HepG2 (cell line): ENCODE measurements at regions not wholly inside any gene's neighbourhood (a gene's known extent, or its start where the extent isn't known, plus 50 kb on each side); places are given as distances from the start of the nearest gene placed in this dataset.

ENCODE experiments used
- ATAC-seq: fragments of 200-7000 bp; cut with Tn5 transposase; 3 replicates; pipeline ENCODE4 v1.9.1; 2020; ENCODE audit warnings: mild to moderate bottlenecking, moderate library complexity
- BruUV-seq: library from RNA; stranded (reverse); fragments of 400-500 nt; replicated peaks from 2 replicates; lab custom pipeline; 2021; lab: Mats Ljungman, UMichigan
- CTCF ChIA-PET: fragments of 300-600 bp; formaldehyde crosslinking; extraction: SDS; loops from one replicate; lab custom pipeline; 2021; ENCODE audit warnings: low total read pairs, inconsistent platforms, low intra/inter-chr PET ratio; lab: Yijun Ruan, JAX
- POLR2A ChIA-PET: fragments of 350-600 bp; sonication (Branson Sonifier 250); formaldehyde crosslinking; loops from one replicate; lab custom pipeline; 2020; ENCODE audit warnings: antibody characterized with exemption, inconsistent platforms; lab: Yijun Ruan, JAX
- DNase-seq: peaks from one replicate; pipeline ENCODE4 v3.0.0-alpha.2; 2015; ENCODE audit warnings: low spot score
- FAIRE-seq: peaks from 3 replicates; lab custom pipeline; 2011; peaks lifted over from hg19 to GRCh38; lab: Jason Lieb, UNC
- H2AFZ ChIP-seq: one replicate; pipeline ENCODE4 v1.6.1; 2011; ENCODE audit warnings: low read length, inconsistent platforms
- H3K27ac ChIP-seq: fragments of 300-600 bp; 3 replicates; pipeline ENCODE4 v1.8.0; 2011; ENCODE audit warnings: mixed run types, mild to moderate bottlenecking, mixed read lengths, low read length, inconsistent platforms; ENCODE audit not compliant: insufficient read depth; ENCODE audit errors: extremely low read length
- H3K27me3 ChIP-seq, 2 experiments: fragments of 200-600 bp in 1 of 2; 2 replicates in 1 of 2; 3 replicates in 1 of 2; pipeline versions ENCODE4 v1.6.0 to v1.8.0; 2011; ENCODE audit warnings: low read length in 2 of 2, mild to moderate bottlenecking in 2 of 2, moderate library complexity in 2 of 2, inconsistent platforms in 1 of 2; ENCODE audit not compliant: insufficient read depth in 2 of 2, control insufficient read depth in 1 of 2
- H3K36me3 ChIP-seq, 2 experiments: fragments of 200-600 bp in 1 of 2; replicated peaks in 1 of 2; 2 replicates in 1 of 2; 3 replicates in 1 of 2; pipeline versions ENCODE4 v1.5.1 to v1.8.0; 2011; ENCODE audit warnings: low read length in 2 of 2, inconsistent platforms in 1 of 2; ENCODE audit not compliant: insufficient read depth in 2 of 2, control insufficient read depth in 1 of 2
- H3K4me1 ChIP-seq: 2 replicates; pipeline ENCODE4 v1.5.1; 2012; ENCODE audit warnings: low read length, inconsistent platforms; ENCODE audit not compliant: insufficient read depth
- H3K4me2 ChIP-seq: 2 replicates; pipeline ENCODE4 v1.6.0; 2011; ENCODE audit warnings: low read depth, low read length, inconsistent platforms
- H3K4me3 ChIP-seq, 3 experiments: fragments of 200-600 bp in 1 of 3; sonication (generic), shearing (Covaris generic) in 1 of 3; replicated peaks in 1 of 3; 2 replicates each; pipeline ENCODE4 v1.5.1; 2011 to 2016; ENCODE audit warnings: low read length in 3 of 3, inconsistent platforms in 2 of 3, low read depth in 2 of 3, mild to moderate bottlenecking in 2 of 3, control low read depth in 1 of 3, mixed read lengths in 1 of 3; ENCODE audit not compliant: insufficient read depth in 1 of 3
- H3K79me2 ChIP-seq: one replicate; pipeline ENCODE4 v1.6.1; 2011; ENCODE audit warnings: low read length, inconsistent platforms; ENCODE audit not compliant: insufficient read depth
- H3K9ac ChIP-seq: 2 replicates; pipeline ENCODE4 v1.6.0; 2011; ENCODE audit warnings: mild to moderate bottlenecking, low read depth, low read length, inconsistent platforms; ENCODE audit not compliant: insufficient read depth
- H3K9me3 ChIP-seq: 2 replicates; pipeline ENCODE4 v1.5.1; 2012; ENCODE audit warnings: mild to moderate bottlenecking, low read length
- H4K20me1 ChIP-seq: 2 replicates; pipeline ENCODE4 v1.6.0; 2011; ENCODE audit warnings: inconsistent platforms, mild to moderate bottlenecking, low read length, moderate library complexity; ENCODE audit not compliant: insufficient read depth
- AHR ChIP-seq: IDR thresholded peaks from 2 replicates; pipeline ENCODE4 v1.6.1; 2018; ENCODE audit warnings: missing genetic modification reagents, missing compliant biosample characterization
- HDAC1 ChIP-seq: sonication (generic); formaldehyde crosslinking; IDR thresholded peaks from 2 replicates; pipeline ENCODE4 v1.5.1; 2020; ENCODE audit warnings: mild to moderate bottlenecking, missing genetic modification reagents
- HNF4A ChIP-seq: sonication (generic); formaldehyde crosslinking; IDR thresholded peaks from 2 replicates; pipeline ENCODE4 v1.4.0; 2020; ENCODE audit warnings: missing genetic modification reagents
- MATR3 ChIP-seq: sonication (generic); formaldehyde crosslinking; IDR thresholded peaks from 2 replicates; pipeline ENCODE4 v1.4.0; 2020; ENCODE audit warnings: missing genetic modification reagents
- MTF1 ChIP-seq: sonication (generic); formaldehyde crosslinking; IDR thresholded peaks from 2 replicates; pipeline ENCODE4 v1.5.0; 2020; ENCODE audit warnings: missing genetic modification reagents
- NCOA1 ChIP-seq: sonication (generic); formaldehyde crosslinking; IDR thresholded peaks from 2 replicates; pipeline ENCODE4 v1.9.0; 2021; ENCODE audit warnings: missing genetic modification reagents
- PAXIP1 ChIP-seq: sonication (generic); formaldehyde crosslinking; conservative IDR thresholded peaks from 2 replicates; pipeline ENCODE4 v1.4.0; 2020; ENCODE audit warnings: mild to moderate bottlenecking, missing genetic modification reagents, moderate library complexity
- PHF5A ChIP-seq: IDR thresholded peaks from one replicate; pipeline ENCODE4 v1.6.1; 2018; ENCODE audit warnings: low read depth, missing genetic modification reagents; ENCODE audit not compliant: unreplicated experiment
- RFX1 ChIP-seq: fragments of 450-650 bp; IDR thresholded peaks from 2 replicates; pipeline ENCODE4 v1.6.1; 2017
- RORA ChIP-seq: sonication (generic); formaldehyde crosslinking; IDR thresholded peaks from 2 replicates; pipeline ENCODE4 v1.5.0; 2020; ENCODE audit warnings: mild to moderate bottlenecking, missing genetic modification reagents, moderate library complexity
- SALL2 ChIP-seq: sonication (generic); formaldehyde crosslinking; IDR thresholded peaks from 2 replicates; pipeline ENCODE4 v1.8.1; 2023; ENCODE audit warnings: mild to moderate bottlenecking, missing genetic modification reagents, inconsistent platforms
- SNRNP70 ChIP-seq: fragments of 200-400 bp; formaldehyde crosslinking; IDR thresholded peaks from 2 replicates; pipeline ENCODE4 v1.6.1; 2017; ENCODE audit warnings: mild to moderate bottlenecking, low read depth, low read length, moderate library complexity
- TSC22D2 ChIP-seq: sonication (generic); formaldehyde crosslinking; IDR thresholded peaks from 2 replicates; pipeline ENCODE4 v1.5.1; 2020; ENCODE audit warnings: missing genetic modification reagents, mild to moderate bottlenecking, borderline replicate concordance
- ZFP36L1 ChIP-seq: sonication (generic); formaldehyde crosslinking; IDR thresholded peaks from 2 replicates; pipeline ENCODE4 v1.8.0; 2022; ENCODE audit warnings: mild to moderate bottlenecking, missing genetic modification reagents, moderate library complexity
- ZNF138 ChIP-seq: sonication (generic); formaldehyde crosslinking; IDR thresholded peaks from 2 replicates; pipeline ENCODE4 v1.5.0; 2020; ENCODE audit warnings: mild to moderate bottlenecking, low read depth, missing genetic modification reagents
- ZNF724P ChIP-seq: sonication (generic); formaldehyde crosslinking; IDR thresholded peaks from 2 replicates; pipeline ENCODE4 v1.8.0; 2022; ENCODE audit warnings: missing genetic modification reagents, borderline replicate concordance
- ZNF768 ChIP-seq: sonication (generic); formaldehyde crosslinking; IDR thresholded peaks from 2 replicates; pipeline ENCODE4 v1.4.0; 2020; ENCODE audit warnings: missing genetic modification reagents
- WGBS: methylation state at CpG from one replicate; pipeline ENCODE4 v1.1.6; 2017; ENCODE audit warnings: low lambda C conversion rate; 5-methylcytosine and 5-hydroxymethylcytosine counted together
- in situ Hi-C: cut with HindIII; loops from 2 replicates; pipeline ENCODE4 v1.10.0; 2017; ENCODE audit warnings: low pct_unique_long_range_greater_than_20kb; ENCODE audit not compliant: extremely low pct_ligation_motif_present
- intact Hi-C: fragments of 100-400 bp; cut with micrococcal nuclease; formaldehyde crosslinking; loops from one replicate; pipeline ENCODE4 v1.10.0; 2022; ENCODE audit not compliant: unreplicated experiment
- TF ChIP-seq, protein P1 (sequence below): sonication (generic); formaldehyde crosslinking; IDR thresholded peaks from 2 replicates; pipeline ENCODE4 v1.8.0; 2022; ENCODE audit warnings: mild to moderate bottlenecking, missing genetic modification reagents, borderline replicate concordance
- TF ChIP-seq, protein P2 (sequence below): sonication (generic); formaldehyde crosslinking; IDR thresholded peaks from 2 replicates; pipeline ENCODE4 v1.5.0; 2020; ENCODE audit warnings: mild to moderate bottlenecking, missing genetic modification reagents

- no peak for DNase-seq
- H3K27me3 ChIP-seq = no peaks in the 10 kb centered on the region
- H3K4me2 ChIP-seq = no peak overlapping the region
- H2AFZ ChIP-seq = no peak overlapping the region
- H3K79me2 ChIP-seq = no peaks in the 10 kb centered on the region
- no peak overlapping the region for H3K9ac ChIP-seq
- no peaks in the 10 kb centered on the region for H4K20me1 ChIP-seq
- intact Hi-C loops (no loop called here), in situ Hi-C loops (no loop called here)
- CTCF ChIA-PET = no interaction called here
- H3K4me3 ChIP-seq = no peak overlapping the region
- no peak for FAIRE-seq
- ATAC-seq = no peak
- 1% methylated on average over 4 of the region's 4 CpGs for WGBS
- no peak overlapping the region for H3K27ac ChIP-seq
- POLR2A ChIA-PET = no interaction called here
- H3K9me3 ChIP-seq = no peaks in the 10 kb centered on the region
- no TSS peak for BruUV-seq
- TF ChIP-seq PHF5A (no peak), ZNF768 (CRISPR knock-in tag) (no peak), SALL2 (CRISPR knock-in tag) (no peak), HDAC1 (CRISPR knock-in tag) (no peak), AHR (CRISPR knock-in tag) (no peak), MATR3 (CRISPR knock-in tag) (no peak), NCOA1 (CRISPR knock-in tag) (no peak), TSC22D2 (no peak), RORA (CRISPR knock-in tag) (no peak), SNRNP70 (no peak), ZFP36L1 (CRISPR knock-in tag) (no peak), MTF1 (CRISPR knock-in tag) (no peak), HNF4A (no peak), RFX1 (no peak), ZNF138 (CRISPR knock-in tag) (no peak), ZNF724P (no peak), PAXIP1 (CRISPR knock-in tag) (no peak)
- TF ChIP-seq, protein P1, sequence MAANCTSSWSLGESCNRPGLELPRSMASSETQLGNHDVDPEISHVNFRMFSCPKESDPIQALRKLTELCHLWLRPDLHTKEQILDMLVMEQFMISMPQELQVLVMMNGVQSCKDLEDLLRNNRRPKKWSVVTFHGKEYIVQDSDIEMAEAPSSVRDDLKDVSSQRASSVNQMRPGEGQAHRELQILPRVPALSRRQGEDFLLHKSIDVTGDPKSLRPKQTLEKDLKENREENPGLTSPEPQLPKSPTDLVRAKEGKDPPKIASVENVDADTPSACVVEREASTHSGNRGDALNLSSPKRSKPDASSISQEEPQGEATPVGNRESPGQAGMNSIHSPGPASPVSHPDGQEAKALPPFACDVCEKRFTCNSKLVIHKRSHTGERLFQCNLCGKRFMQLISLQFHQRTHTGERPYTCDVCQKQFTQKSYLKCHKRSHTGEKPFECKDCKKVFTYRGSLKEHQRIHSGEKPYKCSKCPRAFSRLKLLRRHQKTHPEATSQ (CRISPR knock-in tag) = no peak
- TF ChIP-seq, protein P2, sequence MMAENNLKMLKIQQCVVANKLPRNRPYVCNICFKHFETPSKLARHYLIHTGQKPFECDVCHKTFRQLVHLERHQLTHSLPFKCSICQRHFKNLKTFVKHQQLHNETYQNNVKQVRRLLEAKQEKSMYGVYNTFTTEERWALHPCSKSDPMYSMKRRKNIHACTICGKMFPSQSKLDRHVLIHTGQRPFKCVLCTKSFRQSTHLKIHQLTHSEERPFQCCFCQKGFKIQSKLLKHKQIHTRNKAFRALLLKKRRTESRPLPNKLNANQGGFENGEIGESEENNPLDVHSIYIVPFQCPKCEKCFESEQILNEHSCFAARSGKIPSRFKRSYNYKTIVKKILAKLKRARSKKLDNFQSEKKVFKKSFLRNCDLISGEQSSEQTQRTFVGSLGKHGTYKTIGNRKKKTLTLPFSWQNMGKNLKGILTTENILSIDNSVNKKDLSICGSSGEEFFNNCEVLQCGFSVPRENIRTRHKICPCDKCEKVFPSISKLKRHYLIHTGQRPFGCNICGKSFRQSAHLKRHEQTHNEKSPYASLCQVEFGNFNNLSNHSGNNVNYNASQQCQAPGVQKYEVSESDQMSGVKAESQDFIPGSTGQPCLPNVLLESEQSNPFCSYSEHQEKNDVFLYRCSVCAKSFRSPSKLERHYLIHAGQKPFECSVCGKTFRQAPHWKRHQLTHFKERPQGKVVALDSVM (CRISPR knock-in tag) = no peak
- TF ChIP-seq, all 625 proteins: peak for 0
- no peaks in the 10 kb centered on the region for H3K36me3 ChIP-seq
- no peaks in the 10 kb centered on the region for H3K4me1 ChIP-seq
These were observed 69.4 kb upstream of the CBLN2 start for GRCh38 chr18:72613534-72613930.
